ENCODE measurements at regions not wholly inside any gene's neighbourhood (a gene's known extent, or its start where the extent isn't known, plus 50 kb on each side); places are given as distances from the start of the nearest gene placed in this dataset.

GRCh38 chr7:41156268-41156667 is 546.6 kb downstream of the INHBA start:
- DNase-seq: no peak

DNA sequence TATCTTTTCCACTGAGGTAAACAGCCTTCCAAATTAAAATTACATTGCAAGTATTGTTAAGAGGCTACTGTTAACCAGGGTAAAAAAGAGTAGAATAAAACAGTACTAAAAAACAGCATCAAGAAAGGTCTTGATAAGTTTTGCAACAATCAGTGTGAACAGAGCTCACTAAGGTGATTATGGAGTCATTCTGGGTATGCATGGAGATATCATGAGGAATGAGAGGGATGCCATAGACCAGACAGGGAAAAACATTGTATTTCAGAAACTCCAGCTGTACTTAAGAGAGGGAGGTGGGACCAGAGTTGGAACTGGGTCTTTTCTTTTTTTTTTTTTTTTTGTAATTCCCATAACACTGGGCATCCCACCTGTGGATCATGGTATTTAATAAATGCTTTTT is 549.6 kb downstream of the INHBA start:
- DNase-seq: no peak

- no peak for DNase-seq
Measured at GRCh38 chr7:41152179-41152678, 550.7 kb downstream of the INHBA start.

DNA sequence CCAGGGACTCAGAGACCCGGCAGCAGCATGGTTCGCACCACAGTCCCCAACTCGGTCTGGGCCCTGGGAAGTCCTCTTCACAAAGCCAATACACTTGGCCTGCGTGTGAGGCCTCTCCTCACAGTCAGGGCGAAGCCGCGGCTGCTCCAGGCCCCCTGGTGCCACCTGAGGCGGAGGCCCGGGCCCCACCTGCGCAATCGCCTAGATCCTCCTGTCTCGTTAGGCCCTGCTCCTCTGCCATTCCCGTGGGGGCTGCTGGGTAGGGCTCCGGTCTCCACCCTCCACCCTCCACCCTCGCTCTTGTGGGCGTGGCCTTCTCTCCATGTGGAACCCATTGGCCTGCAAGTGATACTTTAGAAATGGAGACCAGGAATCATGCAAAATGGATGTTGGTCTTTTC is 553.3 kb downstream of the INHBA start:
- DNase-seq: no peak

GRCh38 chr7:41148521-41148951 is 554.4 kb downstream of the INHBA start:
- DNase-seq: no peak

GRCh38 chr7:41147606-41148485 is 555.0 kb downstream of the INHBA start:
- no peak for DNase-seq

DNA sequence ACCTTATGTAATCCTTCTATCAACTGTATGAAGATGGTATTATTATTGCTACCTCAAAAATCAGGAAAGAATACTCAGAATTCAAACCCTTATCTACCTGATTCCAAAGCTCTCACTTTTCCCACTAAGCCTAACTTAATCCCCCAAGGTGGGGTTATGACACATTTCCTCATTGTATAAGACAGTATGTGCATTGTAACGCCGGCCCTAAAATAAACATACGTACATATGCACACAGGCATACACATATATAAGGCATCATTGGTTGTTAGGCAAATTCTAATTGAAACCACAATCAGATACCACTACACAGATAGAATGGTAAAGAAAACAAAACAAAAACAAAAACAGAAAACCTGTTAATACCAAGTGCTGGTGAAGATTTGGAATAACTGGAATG is 556.5 kb downstream of the INHBA start:
- no peak for DNase-seq

- DNase-seq: no peak
Measured at GRCh38 chr7:41145656-41146055, 557.2 kb downstream of the INHBA start.

DNA sequence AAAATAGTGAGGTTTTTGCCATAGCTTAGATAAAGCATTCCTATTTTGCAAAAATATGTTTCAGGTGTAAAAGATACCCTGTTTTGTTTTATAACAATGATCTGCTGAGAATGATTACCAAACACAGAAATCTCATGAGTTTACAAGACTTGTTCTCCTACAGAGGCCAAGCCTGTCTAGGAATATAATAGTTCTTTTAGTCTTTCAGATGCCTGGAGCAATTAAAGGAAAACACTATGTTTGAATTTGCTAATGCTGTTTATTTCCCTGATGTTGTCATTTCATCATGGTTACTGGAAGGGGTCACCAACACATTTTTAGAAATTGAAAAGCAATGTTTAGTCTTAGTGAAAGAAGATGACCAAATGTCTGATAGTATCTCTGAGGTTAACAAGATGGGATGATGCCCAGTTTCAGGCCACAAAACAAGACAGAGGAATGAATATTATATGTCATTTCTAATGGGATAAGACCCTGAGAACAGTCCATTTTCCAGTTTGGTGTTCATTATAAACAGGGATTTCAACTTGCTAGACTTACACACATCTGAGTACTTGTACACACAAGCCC is 559.9 kb downstream of the INHBA start:
- no peak for DNase-seq

DNA sequence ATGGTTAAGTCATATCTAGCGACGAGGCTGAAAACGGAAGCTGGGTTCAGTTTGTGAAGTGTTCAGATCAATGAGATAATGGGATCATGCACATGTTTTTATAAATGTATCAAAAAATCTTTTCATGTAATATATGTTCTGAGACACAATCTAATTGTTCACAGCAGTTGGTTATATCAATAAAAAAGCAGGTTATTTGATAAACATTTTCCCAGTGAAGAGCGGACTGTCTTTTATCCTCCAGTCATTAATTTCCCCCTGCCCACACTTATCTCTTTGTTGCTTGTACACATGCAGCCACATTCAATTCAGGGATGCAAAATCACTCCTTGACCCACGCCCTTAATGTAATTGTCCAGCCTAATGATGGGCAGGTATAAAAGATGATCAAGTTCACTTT is 563.1 kb downstream of the INHBA start:
- no peak for DNase-seq

GRCh38 chr7:41136551-41136950 is 566.3 kb downstream of the INHBA start:
- no peak for DNase-seq

GRCh38 chr7:41135511-41135910 is 567.4 kb downstream of the INHBA start:
- no peak for DNase-seq

DNA sequence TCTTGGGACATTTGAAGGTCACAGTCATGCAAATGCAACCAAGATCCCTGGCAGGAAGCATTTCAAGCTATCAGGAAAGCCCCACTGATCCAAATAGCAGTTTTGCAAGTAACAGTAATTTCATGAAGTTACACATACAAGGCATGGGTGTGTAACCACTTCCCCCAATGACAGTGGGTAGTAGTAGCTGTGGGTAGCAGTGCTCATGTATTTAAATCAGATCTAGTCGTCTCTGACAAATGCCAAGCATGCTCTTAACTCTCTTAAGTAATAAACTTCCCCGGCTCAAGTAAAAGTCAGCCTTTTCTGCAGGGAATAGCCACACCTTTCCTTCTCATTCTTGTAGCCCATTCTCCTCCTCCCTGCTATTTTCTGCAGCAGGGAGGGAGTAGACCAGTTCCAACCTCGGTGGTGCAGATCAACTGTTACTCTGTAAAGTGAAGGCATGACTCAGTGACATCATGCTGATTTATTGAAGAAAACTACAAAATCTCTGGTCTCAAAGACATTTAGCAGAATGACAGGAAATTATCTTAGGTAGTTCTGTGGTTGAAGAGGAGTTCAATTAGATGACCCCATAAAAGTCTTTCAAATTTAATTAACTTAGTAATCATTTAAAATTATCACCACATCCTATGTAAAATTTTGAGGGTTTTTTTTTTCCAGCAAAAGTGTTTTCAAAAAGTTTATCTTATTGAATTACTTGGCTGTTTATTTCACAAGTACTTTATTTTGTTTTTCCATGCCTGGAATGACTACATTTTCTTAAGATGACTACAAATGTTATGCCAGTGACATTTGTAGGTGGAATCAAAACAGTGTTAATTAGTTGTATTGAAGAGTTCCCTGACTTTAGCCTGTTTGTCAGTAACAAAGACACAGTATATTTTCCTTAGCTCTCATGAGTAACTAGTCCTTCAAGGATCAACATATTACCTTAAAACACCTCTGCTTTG is 568.3 kb downstream of the INHBA start:
- no peak for DNase-seq

DNA sequence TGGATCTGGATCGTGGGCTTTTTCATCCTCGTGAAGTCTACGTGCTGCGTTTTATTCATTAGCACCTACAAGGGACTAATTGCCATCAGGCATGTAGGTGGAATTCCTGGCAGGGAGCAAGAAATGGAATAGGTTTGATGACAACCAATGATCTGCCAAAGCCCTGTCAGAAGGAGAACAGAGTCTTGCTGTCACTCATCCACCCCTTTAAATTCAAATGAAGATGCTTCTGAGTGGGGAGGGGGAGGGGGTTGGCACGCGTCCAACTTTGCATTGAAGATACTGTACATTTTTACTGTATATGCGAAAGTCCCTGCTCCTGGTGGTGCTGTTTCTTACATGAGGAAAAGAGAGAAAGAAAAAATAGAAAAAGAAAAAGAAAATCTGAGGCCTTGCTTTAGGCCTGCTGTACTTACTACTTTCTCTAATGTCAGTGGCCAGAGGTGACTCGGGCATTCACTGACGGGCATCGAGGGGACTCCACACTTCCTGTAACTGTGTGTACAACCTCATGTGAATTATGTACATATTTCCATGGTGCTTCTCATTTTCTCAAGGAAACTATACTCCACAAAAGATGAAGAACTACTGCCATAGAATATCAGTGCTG is 569.1 kb downstream of the INHBA start:
- DNase-seq: no peak

DNA sequence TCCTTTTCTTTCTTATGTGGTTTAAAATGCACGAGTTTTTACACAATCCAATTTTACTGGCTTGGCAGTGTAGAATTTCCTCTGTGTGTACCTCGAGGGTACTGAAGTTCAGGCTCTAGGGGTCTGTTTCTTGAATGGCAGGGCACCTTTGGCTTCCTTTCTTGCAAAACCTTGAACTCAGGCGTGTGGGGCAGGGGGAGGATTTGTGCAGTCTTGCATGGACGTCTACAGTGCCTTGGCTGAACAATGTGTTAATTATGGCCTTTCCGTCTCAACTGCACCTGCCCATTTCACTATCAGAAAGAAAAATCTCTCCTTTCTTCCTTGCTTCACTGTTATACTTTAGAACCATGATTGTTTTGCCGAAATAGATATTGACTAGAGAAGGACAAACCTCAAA is 570.9 kb downstream of the INHBA start:
- DNase-seq: no peak

DNA sequence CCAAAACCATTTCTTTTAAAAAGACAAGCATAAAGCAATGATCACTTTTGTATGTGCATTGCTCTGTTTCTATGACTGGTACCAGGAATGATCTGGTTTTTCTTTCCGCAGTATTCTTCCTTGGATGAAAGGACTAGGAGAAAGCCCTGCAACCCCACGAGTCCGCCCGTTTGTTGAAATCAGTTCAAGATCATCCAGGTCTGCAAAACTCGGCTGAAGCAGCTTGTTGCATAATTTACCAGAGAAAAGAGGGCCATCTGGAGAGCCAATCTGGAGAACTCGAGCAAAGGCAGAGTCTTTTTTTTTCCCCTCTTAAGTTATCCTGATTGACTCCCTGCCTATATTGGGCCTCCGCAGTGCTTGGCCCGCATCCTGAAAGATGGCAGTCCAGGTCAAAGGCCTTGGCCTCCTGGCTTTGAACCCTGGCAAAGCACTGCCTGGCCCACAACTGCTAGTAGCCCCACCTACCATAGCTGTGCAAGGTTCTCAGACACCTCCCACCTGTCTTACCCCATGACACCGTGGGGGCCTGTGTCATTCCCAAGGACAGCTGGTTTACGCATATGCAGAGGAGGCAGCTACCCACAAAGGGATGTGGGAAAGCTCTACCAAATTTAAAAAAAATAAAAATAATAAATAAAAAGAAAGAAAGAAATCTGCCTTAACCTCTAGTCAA is 572.2 kb downstream of the INHBA start:
- DNase-seq: no peak

DNA sequence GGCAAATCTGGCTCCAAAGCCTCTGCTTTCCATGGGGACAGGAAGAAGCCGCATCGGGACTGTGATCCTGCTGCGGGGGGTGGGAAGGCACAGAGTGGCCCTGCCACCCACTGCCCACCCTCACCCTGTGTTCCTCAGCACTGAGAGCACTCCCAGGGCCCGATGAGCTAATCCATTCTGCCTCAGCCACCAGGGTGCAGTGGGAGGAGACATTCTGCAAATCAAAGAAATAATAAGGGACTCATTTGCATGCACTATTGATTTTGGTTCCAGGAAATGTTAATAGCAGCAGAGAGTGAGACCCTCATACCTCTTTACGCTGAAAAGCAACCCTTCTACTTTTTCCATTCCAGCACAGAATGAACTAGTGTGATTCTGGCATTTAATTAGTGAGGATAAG is 572.8 kb downstream of the INHBA start:
- DNase-seq: no peak

GRCh38 chr7:41125343-41125742 is 577.5 kb downstream of the INHBA start:
- DNase-seq: no peak

DNA sequence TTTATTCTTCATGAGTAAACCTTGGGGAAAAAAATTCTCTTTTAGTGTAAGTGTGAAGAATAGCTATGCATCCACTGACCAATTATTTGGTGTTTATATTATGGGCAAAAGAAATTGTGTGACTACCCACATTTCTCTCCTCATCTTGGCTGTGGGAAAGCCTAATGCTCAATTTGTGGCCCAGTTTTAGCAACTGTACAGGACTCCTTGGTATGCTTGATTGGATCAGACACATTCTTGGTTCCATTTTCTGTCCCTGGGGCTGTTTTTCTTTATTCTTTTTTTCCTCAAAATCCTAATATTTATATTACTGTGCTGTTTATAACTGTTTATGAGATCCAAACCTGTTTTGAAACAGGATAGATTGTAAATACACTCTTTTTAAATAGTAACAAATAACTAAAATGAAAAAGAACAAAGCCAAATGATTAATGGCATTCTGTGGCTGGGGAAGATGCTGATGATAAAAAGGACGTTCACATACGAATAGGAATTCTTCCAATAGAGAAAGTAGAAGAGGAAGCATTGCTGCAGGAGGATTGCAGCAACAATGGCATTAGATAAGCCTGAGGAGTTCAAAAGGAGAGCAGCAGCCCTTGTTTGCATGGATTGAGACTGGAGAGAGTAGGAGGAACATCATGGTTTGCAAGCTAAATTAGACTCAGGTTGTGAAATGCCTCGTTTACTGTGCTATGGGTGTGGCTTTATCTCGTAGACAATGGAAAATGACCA is 580.5 kb downstream of the INHBA start:
- no peak for DNase-seq

DNA sequence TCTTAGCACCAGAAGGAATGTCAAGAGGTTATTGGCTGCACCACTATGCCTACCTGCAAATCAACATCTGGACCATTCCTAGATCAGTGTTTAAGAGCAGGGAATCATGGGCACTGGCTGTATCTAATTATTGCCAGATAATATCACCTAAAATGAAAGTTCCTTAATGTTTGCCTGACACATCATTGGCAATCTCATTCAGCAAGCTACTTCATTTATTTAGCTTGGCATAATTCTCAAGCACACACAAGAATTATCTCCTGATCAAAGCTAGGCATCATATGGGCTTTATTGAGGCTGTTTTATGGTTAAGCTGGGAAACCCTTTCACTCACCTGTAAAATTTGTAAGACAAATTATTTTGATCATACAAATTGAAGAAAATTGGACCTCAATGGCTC is 581.7 kb downstream of the INHBA start:
- DNase-seq: no peak

DNA sequence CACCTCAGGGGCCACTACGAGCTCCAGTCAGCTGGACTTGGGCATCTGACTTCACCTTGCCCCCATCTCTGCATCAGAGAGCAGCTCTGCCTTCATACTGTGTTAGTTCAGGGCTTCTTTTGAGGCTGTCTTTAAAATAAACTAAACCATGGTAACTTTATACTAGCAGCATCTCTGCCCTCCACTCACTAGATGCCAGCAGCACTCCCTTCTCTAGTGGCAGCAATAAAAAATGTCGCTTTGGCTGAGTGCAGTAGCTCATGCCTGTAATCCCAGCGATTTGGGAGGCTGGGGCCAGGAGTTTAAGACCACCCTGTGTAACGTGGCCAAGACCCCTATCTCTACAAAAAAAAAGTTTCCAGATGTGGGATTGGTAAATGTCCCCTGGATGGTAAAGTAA is 584.4 kb downstream of the INHBA start:
- no peak for DNase-seq

GRCh38 chr7:41117431-41117830 is 585.5 kb downstream of the INHBA start:
- no peak for DNase-seq

All from 8988T (cell line).